Activated naive CD8-positive, alpha-beta T cell treated with anti-CD3 and anti-CD28 coated beads for 36 hours (primary cell): ENCODE measurements at regions not wholly inside any gene's neighbourhood (a gene's known extent, or its start where the extent isn't known, plus 50 kb on each side); places are given as distances from the start of the nearest gene placed in this dataset.

Experiments used
- DNase-seq: peaks from one replicate; pipeline ENCODE4 v3.0.0; 2021
- H3K27ac Mint-ChIP-seq: one replicate; pipeline ENCODE4 v1.8.0; 2022; ENCODE audit warnings: mild to moderate bottlenecking, moderate library complexity, mixed read lengths
- H3K27me3 Mint-ChIP-seq: one replicate; pipeline ENCODE4 v1.8.0; 2022; ENCODE audit warnings: mild to moderate bottlenecking, mixed read lengths
- H3K36me3 Mint-ChIP-seq: one replicate; pipeline ENCODE4 v1.8.0; 2021; ENCODE audit warnings: mild to moderate bottlenecking, mixed read lengths
- H3K4me1 Mint-ChIP-seq: one replicate; pipeline ENCODE4 v1.8.0; 2021; ENCODE audit warnings: mixed read lengths
- H3K4me3 Mint-ChIP-seq: one replicate; pipeline ENCODE4 v1.8.0; 2022; ENCODE audit warnings: mild to moderate bottlenecking, moderate library complexity, mixed read lengths
- H3K9me3 Mint-ChIP-seq: one replicate; pipeline ENCODE4 v1.8.0; 2022; ENCODE audit warnings: mixed read lengths

- Mint-ChIP-seq H3K9me3 (no peaks in the 10 kb centered on the region), H3K36me3 (no peaks in the 10 kb centered on the region), H3K4me3 (no peak overlapping the region), H3K27ac (no peak overlapping the region), H3K27me3 (peaks cover 17% of the 10 kb centered on the region), H3K4me1 (peaks cover 8% of the 10 kb centered on the region)
- no peak for DNase-seq
Measured at GRCh38 chr5:74946471-74946870, 80.3 kb upstream of the FAM169A start.

- DNase-seq: peak; percentile 46
- no peaks in the 10 kb centered on the region for H3K9me3 Mint-ChIP-seq
- H3K4me1 Mint-ChIP-seq: peaks cover 8% of the 10 kb centered on the region
- H3K27ac Mint-ChIP-seq: no peak overlapping the region
- no peaks in the 10 kb centered on the region for H3K36me3 Mint-ChIP-seq
- H3K27me3 Mint-ChIP-seq: peaks cover 17% of the 10 kb centered on the region
- H3K4me3 Mint-ChIP-seq: no peak overlapping the region
Measured at GRCh38 chr5:74945561-74946165, 79.5 kb upstream of the FAM169A start.

- no peak overlapping the region for H3K27ac Mint-ChIP-seq
- DNase-seq: no peak
- H3K4me1 Mint-ChIP-seq: peaks cover 8% of the 10 kb centered on the region
- peaks cover 17% of the 10 kb centered on the region for H3K27me3 Mint-ChIP-seq
- no peaks in the 10 kb centered on the region for H3K9me3 Mint-ChIP-seq
- no peaks in the 10 kb centered on the region for H3K36me3 Mint-ChIP-seq
- no peak overlapping the region for H3K4me3 Mint-ChIP-seq
Measured at GRCh38 chr5:74943905-74944304, 77.7 kb upstream of the FAM169A start.

- Mint-ChIP-seq H3K4me1 (peaks cover 14% of the 10 kb centered on the region), H3K9me3 (no peaks in the 10 kb centered on the region), H3K27ac (no peak overlapping the region), H3K4me3 (no peak overlapping the region), H3K36me3 (no peaks in the 10 kb centered on the region), H3K27me3 (peaks cover 9% of the 10 kb centered on the region)
- no peak for DNase-seq
Measured at GRCh38 chr5:74942622-74943286, 76.6 kb upstream of the FAM169A start.

- Mint-ChIP-seq H3K9me3 (no peaks in the 10 kb centered on the region), H3K4me3 (no peak overlapping the region), H3K4me1 (peaks cover 16% of the 10 kb centered on the region), H3K27ac (no peak overlapping the region), H3K36me3 (no peaks in the 10 kb centered on the region), H3K27me3 (peaks cover 6% of the 10 kb centered on the region)
- DNase-seq: no peak
Measured at GRCh38 chr5:74940782-74941353, 74.7 kb upstream of the FAM169A start.

- Mint-ChIP-seq H3K9me3 (no peaks in the 10 kb centered on the region), H3K4me1 (peaks cover 26% of the 10 kb centered on the region), H3K4me3 (no peak overlapping the region), H3K36me3 (no peaks in the 10 kb centered on the region), H3K27ac (no peak overlapping the region), H3K27me3 (no peaks in the 10 kb centered on the region)
- no peak for DNase-seq
Measured at GRCh38 chr5:74938250-74938933, 72.2 kb upstream of the FAM169A start.

GRCh38 chr5:74935752-74936091, 69.5 kb upstream of the FAM169A start:
- DNase-seq: no peak
- Mint-ChIP-seq H3K9me3 (no peaks in the 10 kb centered on the region), H3K4me1 (peaks cover 26% of the 10 kb centered on the region), H3K36me3 (no peaks in the 10 kb centered on the region), H3K27ac (peak overlapping the region; percentile 65), H3K4me3 (peak overlapping the region; percentile 47), H3K27me3 (no peaks in the 10 kb centered on the region)

GRCh38 chr5:74934949-74935751, 69.0 kb upstream of the FAM169A start:
- Mint-ChIP-seq H3K27ac (peak overlapping the region; percentile 65), H3K36me3 (no peaks in the 10 kb centered on the region)

GRCh38 chr5:74927336-74927735, 61.1 kb upstream of the FAM169A start:
- no peak for DNase-seq
- Mint-ChIP-seq H3K4me1 (no peaks in the 10 kb centered on the region), H3K27me3 (no peaks in the 10 kb centered on the region), H3K27ac (no peak overlapping the region), H3K4me3 (no peak overlapping the region), H3K36me3 (no peaks in the 10 kb centered on the region), H3K9me3 (no peaks in the 10 kb centered on the region)

More at GRCh38 chr5:74934949-74935751, 69.0 kb upstream of the FAM169A start:
- peak overlapping the region; percentile 47 for H3K4me3 Mint-ChIP-seq
- DNase-seq: peak; percentile 19
- H3K27me3 Mint-ChIP-seq: no peaks in the 10 kb centered on the region
- peaks cover 26% of the 10 kb centered on the region for H3K4me1 Mint-ChIP-seq
- H3K9me3 Mint-ChIP-seq: no peaks in the 10 kb centered on the region

GRCh38 chr5:74919487-74919886, 53.3 kb upstream of the FAM169A start:
- H3K36me3 Mint-ChIP-seq: no peaks in the 10 kb centered on the region
- H3K4me3 Mint-ChIP-seq: no peak overlapping the region
- DNase-seq: no peak

GRCh38 chr5:74919041-74919440, 52.9 kb upstream of the FAM169A start:
- Mint-ChIP-seq H3K4me3 (no peak overlapping the region), H3K27me3 (peaks cover 9% of the 10 kb centered on the region), H3K4me1 (no peaks in the 10 kb centered on the region), H3K27ac (no peak overlapping the region), H3K9me3 (no peaks in the 10 kb centered on the region), H3K36me3 (no peaks in the 10 kb centered on the region)
- DNase-seq: no peak

More at GRCh38 chr5:74919487-74919886, 53.3 kb upstream of the FAM169A start:
- peaks cover 8% of the 10 kb centered on the region for H3K27me3 Mint-ChIP-seq
- no peak overlapping the region for H3K27ac Mint-ChIP-seq
- no peaks in the 10 kb centered on the region for H3K9me3 Mint-ChIP-seq
- H3K4me1 Mint-ChIP-seq: no peaks in the 10 kb centered on the region

GRCh38 chr5:74918232-74918669, 52.1 kb upstream of the FAM169A start:
- no peaks in the 10 kb centered on the region for H3K36me3 Mint-ChIP-seq
- no peak for DNase-seq
- no peaks in the 10 kb centered on the region for H3K9me3 Mint-ChIP-seq
- H3K27me3 Mint-ChIP-seq: peaks cover 9% of the 10 kb centered on the region
- no peak overlapping the region for H3K27ac Mint-ChIP-seq
- H3K4me3 Mint-ChIP-seq: no peak overlapping the region
- H3K4me1 Mint-ChIP-seq: no peaks in the 10 kb centered on the region

GRCh38 chr5:74916831-74917710, 50.9 kb upstream of the FAM169A start:
- Mint-ChIP-seq H3K27ac (no peak overlapping the region), H3K27me3 (peaks cover 9% of the 10 kb centered on the region)

More at GRCh38 chr5:74916831-74917710, 50.9 kb upstream of the FAM169A start:
- no peak for DNase-seq
- no peaks in the 10 kb centered on the region for H3K36me3 Mint-ChIP-seq
- H3K4me3 Mint-ChIP-seq: no peak overlapping the region
- H3K9me3 Mint-ChIP-seq: no peaks in the 10 kb centered on the region
- no peaks in the 10 kb centered on the region for H3K4me1 Mint-ChIP-seq
